RKO (cell line): ENCODE measurements at regions not wholly inside any gene's neighbourhood (a gene's known extent, or its start where the extent isn't known, plus 50 kb on each side); places are given as distances from the start of the nearest gene placed in this dataset.

Experiments
- DNase-seq: peaks from one replicate; pipeline ENCODE4 v3.0.0-alpha.2; 2016; ENCODE audit warnings: low spot score

DNA sequence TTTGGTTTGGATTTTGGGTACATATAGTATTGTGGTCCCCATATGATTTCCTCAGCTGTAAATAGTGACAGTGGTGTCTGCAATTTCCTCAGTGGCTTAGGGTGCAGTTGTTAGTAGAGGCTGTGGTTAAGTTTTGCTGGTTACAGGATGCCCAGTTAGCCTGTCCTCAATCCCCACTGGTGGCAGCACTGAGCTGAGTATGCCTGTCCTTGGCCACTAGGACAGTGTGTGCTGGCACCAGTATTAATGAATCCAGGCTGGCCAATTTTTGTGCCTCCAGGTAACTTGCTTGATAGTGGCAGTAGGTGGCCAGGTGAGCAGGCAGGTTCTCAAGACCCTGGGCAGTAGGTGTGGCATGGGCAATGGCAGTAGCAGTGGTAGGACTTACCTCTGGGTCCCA, 973.1 kb downstream of the TMEM182 start:
- no peak for DNase-seq

DNA sequence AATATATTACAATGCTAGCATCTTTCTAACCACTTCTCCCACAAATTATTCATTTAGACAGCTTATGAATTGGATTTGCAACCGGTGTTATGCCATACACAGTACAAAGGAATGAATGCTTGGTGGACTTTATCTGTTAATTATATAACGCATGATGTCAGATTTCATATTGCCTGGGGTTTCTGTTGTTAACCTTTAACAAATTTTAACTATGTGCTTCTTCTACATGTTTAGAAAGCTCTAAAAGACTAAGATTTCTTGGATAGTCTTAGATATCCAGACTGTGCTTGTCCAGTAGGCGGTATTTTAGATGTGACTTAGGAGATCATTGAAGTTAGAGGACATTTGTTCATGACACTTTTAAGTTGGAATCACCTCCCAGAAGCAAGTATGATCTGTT, 976.3 kb downstream of the TMEM182 start:
- DNase-seq: no peak

DNA sequence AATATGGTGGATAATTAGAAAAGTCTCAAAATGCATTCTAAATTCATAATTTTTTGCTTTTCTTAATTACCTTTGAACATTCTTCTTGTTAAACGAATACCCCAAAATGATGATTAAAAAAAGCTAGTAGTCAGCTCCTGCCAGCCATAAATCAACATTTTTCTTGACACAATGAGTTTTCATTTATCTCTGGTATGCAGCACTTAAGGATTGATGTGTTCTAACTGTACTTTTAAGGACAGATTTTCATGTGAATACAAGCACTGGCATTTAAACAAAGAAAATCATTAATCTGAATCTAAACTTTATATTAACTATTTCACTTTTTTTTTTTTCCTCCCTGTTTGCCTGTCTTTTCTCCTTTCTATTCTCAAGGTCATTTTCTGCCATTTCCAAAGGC, 976.8 kb downstream of the TMEM182 start:
- no peak for DNase-seq

DNA sequence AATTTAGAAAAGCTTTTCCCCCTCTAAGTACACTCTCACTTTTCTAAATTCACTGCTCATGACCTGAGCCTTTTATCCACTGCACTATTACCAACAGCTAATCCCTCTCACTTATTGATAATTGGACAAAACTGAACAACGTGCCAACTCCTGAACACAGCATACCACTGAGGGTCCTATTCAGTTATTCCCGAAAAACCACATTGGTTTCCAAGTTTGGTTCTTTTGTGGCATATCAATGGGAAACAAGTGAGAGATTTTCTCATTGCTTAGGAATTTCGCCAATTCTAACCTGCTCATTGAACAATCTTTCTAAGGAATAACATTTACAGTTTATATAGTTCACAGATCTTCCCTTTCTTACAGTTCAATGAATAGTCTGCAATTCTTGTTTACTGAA, 977.4 kb downstream of the TMEM182 start:
- DNase-seq: no peak

DNA sequence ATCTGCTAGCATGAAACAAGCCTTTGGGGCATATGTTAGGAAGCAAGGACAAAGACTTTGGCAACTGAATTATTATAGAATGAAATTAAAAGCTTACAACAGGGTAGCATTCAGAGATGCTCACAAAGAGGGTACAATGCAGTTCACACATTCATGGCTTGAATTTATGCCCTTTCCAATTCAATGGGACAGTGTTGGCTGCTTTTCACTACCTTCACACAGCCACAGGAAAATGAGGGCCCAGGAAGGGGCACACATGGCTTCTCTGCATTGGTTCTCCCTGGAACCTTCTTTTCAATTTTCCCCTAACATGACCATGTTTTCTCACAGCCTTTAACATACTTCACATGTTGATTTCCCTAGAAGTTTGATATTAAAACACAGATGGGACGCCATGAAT, 978.1 kb downstream of the TMEM182 start:
- DNase-seq: no peak

DNA sequence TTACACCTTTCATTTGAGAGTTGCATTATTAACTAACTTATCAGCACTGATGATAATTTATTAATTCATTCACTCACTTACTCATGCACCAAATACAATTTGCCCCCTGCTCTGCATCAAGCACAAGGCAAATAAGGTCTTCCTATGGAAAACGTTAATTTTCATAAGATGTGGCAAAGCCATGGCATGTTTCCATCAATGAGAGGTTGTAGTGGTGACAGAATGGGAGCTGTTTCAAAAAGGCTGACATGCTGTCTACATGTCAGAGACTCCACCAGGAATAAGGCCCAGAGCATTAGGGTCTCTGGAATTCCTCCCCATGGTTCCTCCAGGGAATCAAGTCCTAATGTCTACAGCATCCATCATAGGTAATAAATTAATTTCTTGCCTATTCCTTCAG, 978.8 kb downstream of the TMEM182 start:
- no peak for DNase-seq

DNA sequence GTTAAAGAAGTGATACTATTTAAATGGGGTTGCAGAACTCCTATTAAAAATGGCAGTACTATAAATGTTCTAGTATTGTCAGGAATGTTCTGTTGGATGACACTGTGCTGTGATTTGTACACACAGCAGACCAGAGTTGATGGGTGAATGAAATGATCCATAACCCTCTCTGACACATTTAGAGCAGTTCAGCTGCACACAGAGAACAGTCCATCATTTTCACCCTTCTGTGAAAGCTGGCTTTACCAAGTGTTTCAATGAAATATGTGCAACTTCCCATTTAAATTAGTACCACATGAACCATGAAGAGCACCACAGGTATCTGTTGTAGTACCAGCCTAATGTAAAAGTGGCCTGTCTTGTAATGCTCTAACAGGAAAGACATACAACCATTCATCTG, 981.4 kb downstream of the TMEM182 start:
- DNase-seq: no peak

DNA sequence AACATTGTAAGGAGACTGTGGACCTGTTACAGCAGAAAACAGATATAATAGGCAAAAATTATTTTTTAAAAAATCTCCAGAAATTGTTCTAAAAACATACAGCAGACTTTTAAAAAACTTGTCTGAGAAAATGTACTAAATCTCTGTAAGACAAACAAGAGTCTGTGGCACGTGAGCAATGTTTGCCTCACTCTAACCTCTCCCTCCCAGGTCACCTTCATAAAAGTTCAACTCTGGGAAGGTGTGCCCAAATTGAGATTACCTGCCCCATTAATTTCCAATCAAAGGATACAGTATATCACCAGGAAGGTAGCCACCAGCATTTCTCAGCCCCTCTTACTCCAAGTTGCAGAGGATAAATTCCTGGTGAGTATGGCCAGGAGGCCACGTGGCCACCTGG, 992.7 kb downstream of the TMEM182 start:
- no peak for DNase-seq

DNA sequence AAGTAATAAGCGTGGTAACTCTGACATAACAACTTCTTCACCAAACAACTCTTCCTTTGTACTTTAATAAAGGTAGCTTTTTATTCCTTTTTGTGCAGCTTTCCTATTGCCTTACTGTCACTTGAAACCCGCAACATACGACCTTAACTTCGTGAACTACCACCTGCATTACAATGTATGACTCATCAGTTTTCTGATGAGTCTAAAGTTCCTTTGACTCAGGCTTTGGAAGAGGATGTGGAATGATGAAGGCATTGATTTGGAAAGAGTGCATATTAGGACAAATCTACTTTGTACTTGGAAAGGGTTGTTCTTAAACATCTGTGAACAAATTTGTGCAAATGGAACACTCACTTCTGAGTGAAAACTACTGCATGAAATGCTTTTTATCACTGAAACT, 1012.1 kb downstream of the TMEM182 start:
- peak; percentile 62 for DNase-seq

DNA sequence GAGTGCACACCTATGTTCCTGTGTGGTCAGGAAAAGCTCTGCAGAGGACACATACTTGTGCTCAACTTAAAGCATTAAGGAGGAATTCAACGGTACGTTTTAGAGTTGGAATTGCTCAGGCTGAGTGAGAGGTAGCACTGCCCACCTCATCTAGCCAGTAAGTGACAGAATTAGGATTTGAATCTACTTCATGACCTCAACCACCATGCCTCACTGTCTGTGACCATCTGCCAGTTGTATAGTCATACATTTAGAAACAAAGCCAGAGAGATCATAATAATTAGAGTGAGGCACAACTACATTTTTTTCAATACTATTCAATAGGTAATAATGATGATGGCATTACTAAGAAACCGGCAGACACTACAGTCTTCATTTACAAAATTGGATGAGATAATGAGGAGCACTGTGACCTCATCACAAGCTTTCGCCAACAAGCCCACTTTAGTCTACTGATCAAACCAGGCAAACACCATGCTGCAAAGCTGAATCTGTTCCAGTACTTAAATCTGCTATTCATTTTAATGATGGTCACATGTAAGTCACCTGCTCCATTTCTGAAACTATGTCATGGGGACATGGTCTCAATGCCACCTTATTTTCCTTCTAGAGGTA, 1018.4 kb downstream of the TMEM182 start:
- DNase-seq: no peak

DNA sequence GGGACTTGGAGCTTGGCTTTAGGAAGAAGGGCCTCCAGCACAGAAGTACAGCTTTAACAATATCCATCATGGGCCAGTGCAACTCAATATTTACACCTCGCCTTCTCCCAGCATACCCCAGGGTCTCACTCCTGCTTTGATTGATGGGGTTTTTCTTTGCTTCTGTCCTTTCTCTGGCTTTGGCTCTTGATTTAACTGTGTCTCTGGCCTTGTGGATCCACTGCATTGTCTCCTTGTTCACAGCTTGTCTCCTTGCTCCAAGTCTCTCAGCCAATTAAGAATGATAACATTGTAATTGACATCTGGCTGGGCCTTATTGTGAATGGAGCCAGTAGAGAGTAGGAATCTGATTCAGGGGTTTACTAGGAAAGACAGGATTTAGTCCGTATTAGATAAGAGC, 1019.5 kb downstream of the TMEM182 start:
- DNase-seq: no peak

DNA sequence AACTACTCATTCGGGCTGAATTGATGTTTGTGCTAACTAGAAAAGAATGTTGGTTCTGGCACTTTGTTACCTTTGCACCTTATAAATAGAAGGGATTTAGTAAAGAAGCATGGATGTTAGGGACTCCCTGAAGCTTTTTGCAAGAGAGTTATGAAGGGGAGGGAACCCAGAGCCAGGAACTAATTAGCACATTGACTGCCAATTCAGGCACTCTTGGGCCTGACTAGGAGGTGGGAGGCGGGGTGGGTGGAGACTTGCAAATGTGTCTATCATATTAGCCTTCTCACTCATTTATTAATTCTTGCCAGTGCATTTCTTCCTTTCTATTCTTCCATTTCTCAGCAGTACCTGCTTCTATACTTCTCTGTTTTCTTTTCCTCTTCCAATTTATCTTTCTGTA, 1022.4 kb downstream of the TMEM182 start:
- DNase-seq: no peak

DNA sequence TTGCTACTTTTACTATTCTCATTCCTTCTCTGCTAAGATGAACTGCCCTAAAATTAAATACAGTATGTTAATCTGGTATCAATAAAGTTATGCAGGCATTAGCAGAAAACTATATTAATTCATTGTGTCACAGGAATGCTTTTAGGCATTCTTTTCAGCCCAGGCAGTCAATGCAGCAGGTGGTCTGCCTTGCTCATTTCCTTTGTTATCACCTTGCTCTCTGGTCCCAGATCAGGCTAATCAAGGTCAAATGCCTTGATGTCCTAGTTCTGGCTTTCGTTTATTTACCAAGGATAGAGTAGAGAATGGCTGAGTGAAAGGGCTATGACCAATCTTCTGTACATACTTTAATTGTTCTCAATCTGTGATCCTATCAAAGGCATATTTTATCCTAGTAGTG, 1023.6 kb downstream of the TMEM182 start:
- DNase-seq: no peak

DNA sequence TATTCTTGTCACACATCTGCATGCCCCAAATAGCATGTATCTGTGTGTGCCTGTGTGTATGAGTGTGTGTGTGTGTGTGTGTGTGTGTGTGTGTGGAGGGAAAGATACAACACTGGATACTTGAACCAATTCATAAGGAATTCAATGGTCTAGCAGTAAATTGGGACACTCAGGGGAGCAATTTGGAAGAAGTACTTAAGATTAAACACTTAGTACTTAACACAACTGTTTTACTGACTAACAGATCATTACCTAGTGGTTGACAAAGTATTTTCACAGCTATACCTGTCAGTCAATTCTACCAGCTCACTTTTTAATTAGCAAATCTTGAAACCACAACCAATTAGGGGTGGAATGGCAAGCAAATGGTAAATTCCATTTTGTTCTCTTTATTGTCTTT, 1024.1 kb downstream of the TMEM182 start:
- no peak for DNase-seq

DNA sequence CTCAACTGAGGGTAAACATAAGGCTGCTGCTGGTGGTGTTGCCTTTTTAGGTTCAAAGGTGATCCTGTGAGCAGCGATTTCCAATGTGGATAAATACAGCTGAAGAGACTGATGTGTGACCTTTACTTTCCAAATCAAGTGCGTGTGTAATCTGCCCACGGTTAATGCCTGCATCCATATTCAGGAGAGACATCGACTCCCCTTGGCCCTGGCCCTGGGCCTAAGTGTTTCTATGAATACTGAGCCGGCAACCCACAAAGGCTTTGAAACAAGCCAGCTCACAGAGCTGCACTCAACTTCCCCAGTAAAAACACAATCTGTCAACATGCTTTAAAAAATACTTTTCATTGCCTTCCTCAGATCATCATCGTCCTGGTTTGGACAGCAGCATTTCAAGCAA, 1026.6 kb downstream of the TMEM182 start:
- DNase-seq: no peak

DNA sequence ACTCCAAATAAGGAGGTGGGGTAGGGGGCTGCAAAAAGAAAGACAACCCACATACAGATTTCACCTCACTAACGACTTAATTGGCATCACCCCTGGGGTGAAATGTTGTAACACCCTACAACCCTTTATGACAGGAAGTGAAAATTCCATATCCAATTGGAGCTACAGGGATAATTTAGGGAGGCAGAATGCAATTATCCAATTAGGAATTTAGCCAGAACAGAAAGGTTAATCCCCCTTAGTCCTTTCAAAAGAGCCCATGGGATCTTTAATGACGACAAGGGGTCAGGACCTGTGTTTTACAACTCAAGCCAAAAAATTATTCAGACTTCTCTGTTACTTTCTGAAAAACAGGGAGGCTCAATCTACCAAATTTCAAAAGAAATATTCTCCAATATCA, 1027.1 kb downstream of the TMEM182 start:
- DNase-seq: no peak

DNA sequence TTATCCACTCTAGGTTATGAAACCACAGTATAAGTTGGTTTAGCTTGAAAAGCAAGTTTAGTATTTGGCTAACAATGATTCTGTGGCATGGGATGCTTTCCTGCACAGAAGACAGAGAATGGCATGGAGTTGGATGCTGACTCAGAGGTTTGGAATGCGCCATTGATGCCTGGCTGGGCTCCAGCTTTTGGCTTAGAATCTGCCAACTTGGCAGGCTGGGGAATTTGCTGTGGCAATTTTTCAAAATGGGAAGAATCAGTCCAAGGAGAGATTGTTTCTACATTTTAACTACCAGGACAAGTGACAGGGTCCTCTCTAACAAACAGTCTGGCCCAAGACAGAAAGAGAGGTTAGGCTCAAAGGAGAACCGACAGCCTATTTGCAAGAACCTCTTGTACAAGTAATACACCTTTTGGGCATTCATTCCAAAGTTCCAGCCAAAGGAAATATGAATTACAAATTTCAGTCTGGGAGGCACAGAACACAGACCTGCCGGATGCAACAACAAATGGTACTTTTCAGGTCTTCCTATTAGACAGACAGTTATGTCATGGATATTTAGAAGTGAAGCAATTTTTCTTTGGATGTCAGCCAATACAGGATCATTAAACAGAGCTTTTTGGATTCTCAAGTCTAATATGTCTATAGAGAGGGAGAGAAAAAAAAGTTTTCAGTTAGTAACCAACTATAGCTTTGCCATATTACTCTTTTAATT, 1027.7 kb downstream of the TMEM182 start:
- peak; percentile 24 for DNase-seq

DNA sequence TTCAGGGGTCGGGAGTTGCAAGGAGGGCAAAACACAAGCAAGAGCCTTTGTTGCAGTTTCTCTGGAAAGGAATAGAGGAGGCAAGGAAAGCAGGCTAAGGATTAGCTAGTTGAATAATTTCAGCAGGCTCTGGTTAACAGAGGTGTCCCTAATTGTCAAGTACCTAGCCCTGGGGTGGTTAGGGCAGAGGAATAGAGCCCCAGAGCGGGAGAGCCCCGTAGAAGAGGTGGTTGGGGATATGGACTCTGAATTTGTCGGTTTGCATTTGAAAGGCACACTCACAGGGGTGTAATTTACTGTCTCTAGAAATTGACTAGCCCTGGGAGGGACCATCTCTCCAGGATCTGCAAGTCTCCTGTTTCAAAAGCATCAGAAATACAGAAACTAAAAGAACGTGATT, 1030.2 kb downstream of the TMEM182 start:
- DNase-seq: no peak

DNA sequence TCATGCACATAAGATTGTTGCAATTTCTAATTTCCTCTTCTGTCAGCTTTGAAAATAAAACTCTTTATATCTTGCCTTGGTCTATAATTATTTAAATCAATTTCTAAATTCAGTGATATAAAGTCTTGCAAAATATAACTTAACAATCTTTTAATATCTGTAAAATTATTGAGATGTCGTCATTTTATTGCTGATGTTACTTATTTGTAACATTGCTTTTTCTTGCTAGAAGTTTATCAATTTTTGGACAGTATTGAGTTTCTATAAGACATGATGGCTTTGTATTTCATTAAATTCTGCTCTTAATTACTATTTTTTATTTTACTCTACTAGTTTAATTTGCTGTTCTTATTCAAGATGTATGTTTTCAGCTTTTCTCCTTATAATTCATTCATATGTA, 1036.5 kb downstream of the TMEM182 start:
- no peak for DNase-seq

DNA sequence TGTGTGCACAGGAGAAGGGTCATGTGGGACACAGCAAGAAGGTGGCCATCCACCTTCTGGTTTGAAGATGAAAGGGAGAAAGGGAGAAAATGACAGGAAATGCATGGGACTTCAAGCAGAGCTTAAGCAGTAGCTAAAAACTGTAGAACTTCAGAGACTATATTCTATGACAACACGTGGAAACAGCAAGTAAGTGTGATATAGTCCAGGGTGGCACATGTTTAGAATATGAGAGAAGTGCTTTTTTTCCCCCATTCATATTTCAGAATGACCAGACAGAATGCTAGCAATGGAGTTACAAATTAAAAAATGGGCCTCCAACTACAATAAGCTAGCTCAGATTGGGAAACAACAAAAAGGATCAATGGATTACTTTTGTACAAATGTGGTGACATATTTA, 1042.2 kb downstream of the TMEM182 start:
- DNase-seq: no peak

DNA sequence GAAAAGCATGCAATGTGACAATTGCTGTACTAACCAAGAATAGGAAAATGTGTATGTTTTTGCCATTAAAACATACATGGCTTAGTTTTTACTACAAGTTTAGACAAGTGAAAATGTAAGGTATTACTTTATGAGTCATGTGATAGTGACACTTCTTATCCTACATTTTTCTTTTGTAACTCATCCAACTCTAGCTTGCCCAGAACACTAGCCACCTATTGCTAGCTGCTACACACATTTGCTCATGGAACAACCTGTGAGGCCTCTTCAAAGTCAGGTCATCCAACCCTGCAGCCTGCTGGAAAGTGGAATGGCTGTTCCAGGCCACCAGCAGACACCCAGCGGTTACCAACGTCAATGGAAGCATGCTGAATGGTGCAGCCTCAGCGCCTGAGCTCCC, 1043.9 kb downstream of the TMEM182 start:
- no peak for DNase-seq

DNA sequence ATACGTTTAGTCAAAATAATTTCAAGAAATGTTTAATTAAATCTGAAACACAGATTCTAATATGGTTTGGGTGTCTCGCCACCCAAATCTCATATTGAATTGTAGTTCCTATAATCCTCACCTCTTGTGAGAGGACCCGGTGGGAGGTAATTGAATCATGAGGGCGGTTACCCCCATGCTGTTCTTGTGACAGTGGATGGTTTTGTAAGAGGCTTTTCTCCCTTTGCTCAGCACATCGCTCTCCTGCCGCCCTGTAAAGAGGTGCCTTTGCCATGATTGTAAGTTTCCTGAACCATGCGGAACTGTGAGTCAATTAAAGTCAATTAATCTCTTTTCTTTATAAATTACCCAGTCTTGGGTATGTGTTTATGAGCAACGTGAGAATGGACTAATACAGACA, 1045.1 kb upstream of the POU3F3 start:
- DNase-seq: no peak

DNA sequence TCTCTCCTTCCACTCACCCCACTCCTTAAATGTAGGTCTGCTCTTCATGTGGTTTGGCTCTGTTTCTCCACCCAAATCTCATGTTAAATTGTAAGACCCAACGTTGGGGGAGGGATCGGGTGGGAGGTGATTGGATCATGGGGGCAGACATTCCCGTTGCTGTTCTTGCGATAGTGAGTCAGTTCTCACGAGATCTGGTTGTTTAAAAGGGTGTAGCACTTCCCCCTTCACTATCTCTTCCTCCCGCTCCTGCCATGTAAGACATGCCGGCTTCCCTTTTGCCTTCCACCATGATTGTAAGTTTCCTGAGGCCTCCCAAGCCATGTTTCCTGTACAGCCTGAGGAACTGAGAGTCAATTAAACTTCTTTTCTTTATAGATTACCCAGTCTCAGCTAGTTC, 1044.5 kb upstream of the POU3F3 start:
- no peak for DNase-seq

DNA sequence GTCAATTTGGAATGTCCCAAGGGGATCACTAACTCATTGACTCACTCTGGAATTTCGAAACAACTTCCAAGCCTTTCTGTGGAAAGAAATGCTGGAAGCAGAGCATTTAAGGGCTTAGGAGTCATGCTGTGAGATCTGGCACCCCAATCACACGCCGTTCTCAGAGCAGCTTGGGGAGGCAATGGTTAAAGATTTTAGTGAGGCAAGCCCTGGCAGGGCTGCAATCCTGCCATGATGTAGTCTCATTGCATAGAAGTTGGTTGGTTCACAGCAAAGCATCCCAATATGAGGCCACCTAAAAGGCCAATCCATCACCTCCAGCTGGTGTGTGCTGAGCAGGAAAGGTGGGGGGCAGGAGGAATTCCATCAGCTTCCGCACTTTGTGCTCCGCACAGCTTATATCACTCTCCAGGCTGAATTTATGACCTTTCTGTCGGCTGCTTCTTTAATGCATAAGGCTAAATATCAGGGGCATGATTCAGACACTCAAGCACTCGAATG, 1043.9 kb upstream of the POU3F3 start:
- DNase-seq: no peak
